Activated T-cell treated with anti-CD3 and anti-CD28 coated beads, Interleukin-2, amount 50 U/mL, for 72 hours (primary cell): ENCODE measurements at regions not wholly inside any gene's neighbourhood (a gene's known extent, or its start where the extent isn't known, plus 50 kb on each side); places are given as distances from the start of the nearest gene placed in this dataset.
"Not testable (repeated sequence)": the region's sequence is repeated elsewhere in the genome, so short reads cannot be mapped to it uniquely, and the experiment has no call there.

Source experiments
- ATAC-seq, 2 donors: fragments of 150-1000 bp; cut with Tn5 transposase; replicated peaks in 1 of 2; 2 replicates each; pipeline ENCODE4 v1.10.0; 2021; ENCODE audit warnings: moderate library complexity in 2 of 2, mild to moderate bottlenecking in 1 of 2
- DNase-seq, 2 donors: peaks; one replicate each; pipeline ENCODE4 v3.0.0; 2021 to 2022; ENCODE audit warnings: mixed read lengths in 1 of 2
- H3K27ac Mint-ChIP-seq: one replicate; pipeline ENCODE4 v1.8.0; 2022; ENCODE audit warnings: mild to moderate bottlenecking, moderate library complexity, mixed read lengths
- H3K27me3 Mint-ChIP-seq: one replicate; pipeline ENCODE4 v1.8.0; 2022; ENCODE audit warnings: low read depth, mixed read lengths
- H3K36me3 Mint-ChIP-seq, 2 donors: one replicate each; pipeline ENCODE4 v1.8.0; 2022; ENCODE audit warnings: mixed read lengths in 2 of 2, mild to moderate bottlenecking in 1 of 2; ENCODE audit not compliant: insufficient read depth in 2 of 2
- H3K4me1 Mint-ChIP-seq: one replicate; pipeline ENCODE4 v1.8.0; 2022; ENCODE audit warnings: low read depth, mixed read lengths
- H3K4me3 Mint-ChIP-seq, 2 donors: one replicate each; pipeline ENCODE4 v1.8.0; 2022; ENCODE audit warnings: mild to moderate bottlenecking in 2 of 2, mixed read lengths in 2 of 2, moderate library complexity in 2 of 2
- H3K9me3 Mint-ChIP-seq, 2 donors: one replicate each; pipeline ENCODE4 v1.8.0; 2022; ENCODE audit warnings: mixed read lengths in 2 of 2

DNA sequence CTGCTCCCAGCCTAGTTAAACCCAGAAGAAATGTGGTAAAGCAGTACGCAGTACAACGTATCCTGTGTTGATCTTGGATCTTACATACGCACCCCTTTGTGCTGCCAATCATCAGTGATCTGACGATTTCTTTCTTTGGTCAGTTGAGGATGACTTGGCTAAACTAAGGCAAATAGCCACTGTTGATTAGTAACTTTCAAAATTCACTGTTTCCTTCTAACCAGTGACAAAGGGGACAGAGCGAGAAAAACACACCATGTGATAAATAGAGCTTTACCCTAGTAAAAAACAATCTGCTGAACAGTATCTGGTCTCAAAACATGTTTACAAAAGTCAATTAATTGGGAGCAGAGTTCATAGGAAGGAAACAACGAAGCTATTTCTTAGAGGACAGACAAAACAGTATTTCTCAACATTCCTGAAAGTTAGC, 123.2 kb upstream of the RAB18 start:
- DNase-seq (no peak), ATAC-seq (no peak)
- peaks cover 8% of the 10 kb centered on the region for H3K27me3 Mint-ChIP-seq
- H3K36me3 Mint-ChIP-seq, result peaks cover 0 to 2% of the 10 kb centered on the region in 2 donors
- H3K9me3 Mint-ChIP-seq, result peaks cover 3 to 6% of the 10 kb centered on the region in 2 donors
- H3K4me1 Mint-ChIP-seq, result no peaks in the 10 kb centered on the region
- H3K4me3 Mint-ChIP-seq, result no peak overlapping the region
- no peak overlapping the region for H3K27ac Mint-ChIP-seq

- H3K4me3 Mint-ChIP-seq, ATAC-seq, H3K4me1 Mint-ChIP-seq, H3K9me3 Mint-ChIP-seq, H3K36me3 Mint-ChIP-seq, H3K27ac Mint-ChIP-seq, H3K27me3 Mint-ChIP-seq, DNase-seq: not testable (repeated sequence)
Observed at GRCh38 chr10:27379041-27379440, 125.1 kb upstream of the RAB18 start.

GRCh38 chr10:27373566-27374160, 130.4 kb upstream of the RAB18 start:
- Mint-ChIP-seq H3K27ac (no peak overlapping the region), H3K4me3 (no peak overlapping the region), H3K9me3 (no peaks in the 10 kb centered on the region), H3K27me3 (no peaks in the 10 kb centered on the region), H3K36me3 (no peaks in the 10 kb centered on the region), H3K4me1 (no peaks in the 10 kb centered on the region)
- DNase-seq (no peak), ATAC-seq (no peak)

- no peaks in the 10 kb centered on the region for H3K36me3 Mint-ChIP-seq
- no peak overlapping the region for H3K27ac Mint-ChIP-seq
- H3K4me3 Mint-ChIP-seq, result no peak overlapping the region
- ATAC-seq, result no peak
- no peaks in the 10 kb centered on the region for H3K9me3 Mint-ChIP-seq
- H3K27me3 Mint-ChIP-seq, result no peaks in the 10 kb centered on the region
- peaks cover under 1% of the 10 kb centered on the region for H3K4me1 Mint-ChIP-seq
- no peak for DNase-seq
Observed at GRCh38 chr10:27372095-27372494, 131.5 kb upstream of the ACBD5 start.

GRCh38 chr10:27371375-27371774, 130.8 kb upstream of the ACBD5 start:
- not testable (repeated sequence) for H3K27me3 Mint-ChIP-seq, ATAC-seq, H3K9me3 Mint-ChIP-seq, H3K36me3 Mint-ChIP-seq, H3K4me1 Mint-ChIP-seq, DNase-seq, H3K4me3 Mint-ChIP-seq, H3K27ac Mint-ChIP-seq

DNA sequence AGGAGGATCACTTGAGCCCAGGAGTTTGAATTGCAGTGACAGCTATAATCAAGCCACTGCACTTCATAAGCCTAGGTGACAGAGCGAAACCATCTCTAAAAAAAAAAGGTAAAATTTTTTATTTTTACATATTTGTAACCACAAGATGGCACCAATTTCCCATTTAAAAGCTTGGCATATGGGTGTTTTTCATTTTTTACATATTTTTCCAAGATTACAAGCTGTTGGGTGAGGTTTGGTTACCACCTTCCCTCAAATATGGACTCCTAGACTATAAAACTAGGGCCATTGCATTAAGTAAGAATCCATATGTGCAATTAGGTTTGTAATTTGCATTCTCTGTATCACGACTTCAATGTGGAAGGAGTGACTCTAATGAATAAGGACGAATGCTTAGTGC, 129.3 kb upstream of the ACBD5 start:
- DNase-seq (no peak), ATAC-seq (no peak)
- no peak overlapping the region for H3K27ac Mint-ChIP-seq
- H3K27me3 Mint-ChIP-seq, result no peaks in the 10 kb centered on the region
- H3K36me3 Mint-ChIP-seq, result no peaks in the 10 kb centered on the region
- peaks cover 6% of the 10 kb centered on the region for H3K4me1 Mint-ChIP-seq
- H3K4me3 Mint-ChIP-seq, result no peak overlapping the region
- no peaks in the 10 kb centered on the region for H3K9me3 Mint-ChIP-seq

DNA sequence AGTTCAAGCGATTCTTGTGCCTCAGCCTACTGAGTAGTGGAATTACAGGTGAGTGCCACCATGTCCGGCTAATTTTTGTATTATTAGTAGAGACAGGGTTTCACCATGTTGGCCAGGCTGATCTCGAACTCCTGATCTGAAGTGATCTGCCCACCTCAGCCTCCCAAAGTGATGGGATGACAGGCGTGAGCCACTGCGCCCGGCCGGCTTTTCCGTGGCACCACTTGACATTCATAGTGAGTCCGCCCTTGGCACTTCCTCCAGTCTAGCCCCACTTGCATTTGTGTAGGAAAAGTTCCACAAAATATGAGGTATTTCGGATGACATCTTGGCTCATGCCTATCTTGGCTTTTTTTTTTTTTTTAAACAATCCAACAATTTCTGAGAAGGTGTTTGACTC, 128.1 kb upstream of the ACBD5 start:
- H3K4me1 Mint-ChIP-seq, result peaks cover 6% of the 10 kb centered on the region
- H3K27ac Mint-ChIP-seq, result no peak overlapping the region
- no peaks in the 10 kb centered on the region for H3K27me3 Mint-ChIP-seq
- H3K9me3 Mint-ChIP-seq, result no peaks in the 10 kb centered on the region
- no peak for ATAC-seq
- no peak overlapping the region for H3K4me3 Mint-ChIP-seq
- no peaks in the 10 kb centered on the region for H3K36me3 Mint-ChIP-seq
- DNase-seq, result no peak

DNA sequence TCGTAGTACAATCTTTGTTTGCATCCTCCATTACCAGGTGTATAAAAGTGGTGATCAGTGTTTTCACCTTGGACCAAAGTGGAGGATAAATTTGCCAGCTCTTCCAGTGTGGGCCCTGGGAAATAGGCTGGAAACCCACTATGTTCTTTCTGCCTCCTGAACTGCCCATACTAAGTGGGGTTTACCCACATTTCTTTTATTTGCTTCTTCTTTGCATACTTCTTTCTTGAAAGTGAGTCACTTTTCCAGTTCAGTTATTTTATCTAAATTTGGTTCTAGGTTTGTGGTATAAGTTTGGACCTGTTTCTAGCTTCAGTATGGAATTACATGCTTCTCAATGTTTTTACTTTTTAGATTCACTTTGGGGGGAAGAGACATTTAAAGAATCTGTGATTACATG, 126.2 kb upstream of the ACBD5 start:
- Mint-ChIP-seq H3K4me1 (peaks cover 6% of the 10 kb centered on the region), H3K27me3 (no peaks in the 10 kb centered on the region), H3K27ac (peak overlapping the region; percentile 55), H3K36me3 (no peaks in the 10 kb centered on the region), H3K4me3 (no peak overlapping the region), H3K9me3 (no peaks in the 10 kb centered on the region)
- DNase-seq, result no peak
- ATAC-seq, result no peak

GRCh38 chr10:27364028-27364427, 123.4 kb upstream of the ACBD5 start:
- no peak for ATAC-seq
- Mint-ChIP-seq H3K9me3 (no peaks in the 10 kb centered on the region), H3K4me1 (peaks cover 6% of the 10 kb centered on the region), H3K27ac (no peak overlapping the region), H3K4me3 (no peak overlapping the region), H3K36me3 (no peaks in the 10 kb centered on the region), H3K27me3 (no peaks in the 10 kb centered on the region)
- DNase-seq, result no peak

GRCh38 chr10:27360581-27361172, 120.1 kb upstream of the ACBD5 start:
- DNase-seq (peak; percentile 80 to 86), ATAC-seq (peak; percentile 92 to 95)
- H3K36me3 Mint-ChIP-seq, result no peaks in the 10 kb centered on the region
- H3K27ac Mint-ChIP-seq, result no peak overlapping the region
- no peaks in the 10 kb centered on the region for H3K4me1 Mint-ChIP-seq
- no peak overlapping the region for H3K4me3 Mint-ChIP-seq
- H3K9me3 Mint-ChIP-seq, result no peaks in the 10 kb centered on the region
- H3K27me3 Mint-ChIP-seq, result no peaks in the 10 kb centered on the region

DNA sequence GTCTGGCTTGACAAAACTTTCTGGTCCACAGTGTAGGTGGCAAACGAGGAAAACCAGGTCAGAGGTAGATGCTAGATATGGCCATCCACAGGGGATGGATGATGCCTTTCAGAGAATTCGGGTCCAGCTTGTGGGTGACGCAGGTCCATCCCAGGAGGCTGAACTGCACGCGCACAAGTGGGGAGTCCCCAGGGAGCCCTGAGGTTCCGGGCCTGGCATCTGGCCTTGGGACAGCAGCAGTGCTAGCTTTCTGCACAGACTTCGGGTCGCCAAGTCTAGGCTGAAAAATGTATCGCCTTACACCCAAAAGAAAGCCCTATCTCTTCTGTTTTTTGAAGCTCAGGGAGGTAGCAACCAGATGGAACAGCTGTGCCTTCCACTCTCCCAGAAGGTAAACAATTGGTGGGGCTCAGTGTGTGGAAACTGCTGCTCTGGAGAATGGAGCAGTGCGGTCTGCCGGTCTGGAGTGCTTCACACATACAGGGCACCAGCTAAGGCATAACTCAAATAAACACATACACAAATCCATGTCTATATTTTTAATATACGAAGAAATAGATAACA, 119.3 kb upstream of the ACBD5 start:
- Mint-ChIP-seq H3K27ac (no peak overlapping the region), H3K36me3 (no peaks in the 10 kb centered on the region), H3K4me1 (no peaks in the 10 kb centered on the region), H3K9me3 (no peaks in the 10 kb centered on the region), H3K27me3 (no peaks in the 10 kb centered on the region), H3K4me3 (no peak overlapping the region)
- DNase-seq, result no peak
- ATAC-seq, result no peak

- Mint-ChIP-seq H3K4me1 (peaks cover 9% of the 10 kb centered on the region), H3K27ac (no peak overlapping the region), H3K9me3 (no peaks in the 10 kb centered on the region), H3K4me3 (no peak overlapping the region), H3K36me3 (no peaks in the 10 kb centered on the region), H3K27me3 (peaks cover 5% of the 10 kb centered on the region)
- DNase-seq (no peak), ATAC-seq (no peak)
Observed at GRCh38 chr10:27356738-27357137, 116.1 kb upstream of the ACBD5 start.

DNA sequence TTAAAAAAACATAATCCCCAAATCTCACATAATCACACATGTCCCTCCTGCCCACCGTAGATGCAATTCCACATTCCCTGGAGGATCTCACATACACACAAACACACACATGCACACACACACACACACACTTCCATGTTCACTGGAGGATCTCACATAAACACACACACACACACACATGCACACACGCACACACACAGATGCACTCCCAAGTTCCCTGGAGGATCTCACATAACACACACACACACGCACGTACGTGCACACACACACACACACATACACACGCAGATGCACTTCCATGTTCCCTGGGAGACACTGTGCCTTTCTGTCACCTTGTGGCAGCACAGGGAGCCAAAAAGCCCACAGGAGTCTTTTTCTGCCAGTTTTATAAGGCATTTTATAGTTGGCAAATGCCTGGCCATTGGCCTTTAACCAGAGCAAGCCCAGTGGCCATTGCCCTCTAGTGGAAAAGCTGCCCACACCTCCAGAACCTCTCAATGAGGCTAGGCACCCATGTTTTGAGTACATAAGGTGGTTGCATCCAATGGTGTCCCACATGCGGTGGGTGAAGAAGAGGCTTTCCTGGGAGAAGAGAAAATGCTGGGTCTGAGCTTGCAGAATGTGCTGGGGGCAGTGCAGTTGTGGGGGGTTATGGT, 115.4 kb upstream of the ACBD5 start:
- ATAC-seq (no peak), DNase-seq (no peak)
- Mint-ChIP-seq H3K4me1 (peaks cover 9% of the 10 kb centered on the region), H3K36me3 (no peaks in the 10 kb centered on the region), H3K27me3 (peaks cover 7% of the 10 kb centered on the region), H3K27ac (no peak overlapping the region), H3K9me3 (no peaks in the 10 kb centered on the region), H3K4me3 (no peak overlapping the region)
